OCI-LY1 (cell line): ENCODE measurements at regions not wholly inside any gene's neighbourhood (a gene's known extent, or its start where the extent isn't known, plus 50 kb on each side); places are given as distances from the start of the nearest gene placed in this dataset.

ENCODE experiments used
- H2AFZ ChIP-seq: fragments of 200-600 bp; sonication (generic), shearing (Covaris generic); 2 replicates; pipeline ENCODE4 v1.6.0; 2014; ENCODE audit warnings: antibody characterized with exemption, mild to moderate bottlenecking, low read length
- H3F3A ChIP-seq: fragments of 200-600 bp; sonication (generic), shearing (Covaris generic); 2 replicates; pipeline ENCODE4 v1.6.0; 2014; ENCODE audit warnings: mild to moderate bottlenecking, antibody characterized with exemption, low read length, moderate library complexity; ENCODE audit not compliant: insufficient read depth
- H3K27ac ChIP-seq: fragments of 200-600 bp; sonication (generic); 2 replicates; pipeline ENCODE4 v1.5.1; 2014; ENCODE audit warnings: low read length, mixed run types, mild to moderate bottlenecking, low read depth; ENCODE audit not compliant: poor library complexity, severe bottlenecking
- H3K27me3 ChIP-seq: fragments of 200-600 bp; sonication (generic); 2 replicates; pipeline ENCODE4 v1.6.0; 2014; ENCODE audit warnings: antibody characterized with exemption, mild to moderate bottlenecking, low read length, moderate library complexity; ENCODE audit not compliant: insufficient read depth
- H3K36me3 ChIP-seq: fragments of 200-600 bp; sonication (generic); 2 replicates; pipeline ENCODE4 v1.6.1; 2014; ENCODE audit warnings: mild to moderate bottlenecking, antibody characterized with exemption, low read length, moderate library complexity, mixed read lengths; ENCODE audit not compliant: insufficient read depth
- H3K4me1 ChIP-seq: fragments of 200-600 bp; sonication (generic); 2 replicates; pipeline ENCODE4 v1.5.1; 2014; ENCODE audit warnings: mild to moderate bottlenecking, low read length, moderate library complexity; ENCODE audit not compliant: insufficient read depth, severe bottlenecking
- H3K4me2 ChIP-seq: fragments of 200-600 bp; sonication (generic), shearing (Covaris generic); 2 replicates; pipeline ENCODE4 v1.6.1; 2014; ENCODE audit warnings: low read length
- H3K4me3 ChIP-seq: fragments of 200-600 bp; sonication (generic); 2 replicates; pipeline ENCODE4 v1.5.1; 2014; ENCODE audit warnings: low read length, low read depth, mild to moderate bottlenecking, mixed read lengths; ENCODE audit not compliant: poor library complexity, severe bottlenecking
- H3K79me2 ChIP-seq: fragments of 200-600 bp; shearing (Covaris generic); 2 replicates; pipeline ENCODE4 v1.6.1; 2016; ENCODE audit warnings: mixed run types, low read length, mixed read lengths; ENCODE audit not compliant: insufficient read depth
- H3K9ac ChIP-seq: fragments of 200-600 bp; sonication (generic), shearing (Covaris generic); 2 replicates; pipeline ENCODE4 v1.6.1; 2014; ENCODE audit warnings: mild to moderate bottlenecking, low read length, mixed read lengths
- H3K9me2 ChIP-seq: fragments of 200-600 bp; sonication (generic), shearing (Covaris generic); 2 replicates; pipeline ENCODE4 v1.6.1; 2014; ENCODE audit warnings: low read depth, mild to moderate bottlenecking, low read length, mixed read lengths
- H3K9me3 ChIP-seq: fragments of 200-600 bp; shearing (Covaris generic); 2 replicates; pipeline ENCODE4 v1.6.1; 2014; ENCODE audit warnings: low read length, mixed read lengths
- H4K20me1 ChIP-seq: fragments of 200-600 bp; sonication (generic), shearing (Covaris generic); 2 replicates; pipeline ENCODE4 v1.6.0; 2016; ENCODE audit warnings: mild to moderate bottlenecking, low read length; ENCODE audit not compliant: insufficient read depth
- EZH2 ChIP-seq: fragments of 200-600 bp; sonication (generic), shearing (Covaris generic); IDR thresholded peaks from 2 replicates; pipeline ENCODE4 v1.8.0; 2017; ENCODE audit warnings: borderline replicate concordance, mixed run types, mild to moderate bottlenecking, antibody characterized with exemption, low read length, moderate library complexity, mixed read lengths
- TF ChIP-seq, protein P1 (sequence below): fragments of 200-600 bp; sonication (generic), shearing (Covaris generic); IDR thresholded peaks from 2 replicates; pipeline ENCODE4 v1.5.1; 2017; ENCODE audit warnings: mild to moderate bottlenecking, antibody characterized with exemption, low read length, moderate library complexity, mixed read lengths

DNA sequence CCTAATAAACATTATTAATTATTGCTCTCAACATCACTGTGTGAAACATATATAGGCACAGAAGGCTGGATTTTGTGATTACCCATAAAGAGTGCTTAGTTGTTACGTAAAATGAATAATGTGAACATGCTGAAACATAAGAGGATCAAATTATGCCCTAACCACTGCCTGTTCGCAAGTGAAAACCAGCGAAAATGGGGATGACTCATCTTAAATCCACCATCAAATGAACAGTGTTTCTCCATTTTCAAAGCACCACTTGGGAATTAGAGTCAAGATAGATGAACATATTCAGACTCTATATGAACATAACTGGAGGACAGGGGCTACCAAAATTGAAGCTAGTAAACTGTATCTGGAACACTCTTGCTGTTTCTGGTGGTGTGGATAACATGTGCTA lies 386.2 kb downstream of the HHIPL2 start:
- no peaks in the 10 kb centered on the region for H3K4me1 ChIP-seq
- H3K36me3 ChIP-seq = no peaks in the 10 kb centered on the region
- H3K4me3 ChIP-seq = no peak overlapping the region
- no peaks in the 10 kb centered on the region for H3K27me3 ChIP-seq
- H2AFZ ChIP-seq = no peak overlapping the region
- H3K27ac ChIP-seq = no peak overlapping the region
- H3K4me2 ChIP-seq = no peak overlapping the region
- TF ChIP-seq, protein P1, sequence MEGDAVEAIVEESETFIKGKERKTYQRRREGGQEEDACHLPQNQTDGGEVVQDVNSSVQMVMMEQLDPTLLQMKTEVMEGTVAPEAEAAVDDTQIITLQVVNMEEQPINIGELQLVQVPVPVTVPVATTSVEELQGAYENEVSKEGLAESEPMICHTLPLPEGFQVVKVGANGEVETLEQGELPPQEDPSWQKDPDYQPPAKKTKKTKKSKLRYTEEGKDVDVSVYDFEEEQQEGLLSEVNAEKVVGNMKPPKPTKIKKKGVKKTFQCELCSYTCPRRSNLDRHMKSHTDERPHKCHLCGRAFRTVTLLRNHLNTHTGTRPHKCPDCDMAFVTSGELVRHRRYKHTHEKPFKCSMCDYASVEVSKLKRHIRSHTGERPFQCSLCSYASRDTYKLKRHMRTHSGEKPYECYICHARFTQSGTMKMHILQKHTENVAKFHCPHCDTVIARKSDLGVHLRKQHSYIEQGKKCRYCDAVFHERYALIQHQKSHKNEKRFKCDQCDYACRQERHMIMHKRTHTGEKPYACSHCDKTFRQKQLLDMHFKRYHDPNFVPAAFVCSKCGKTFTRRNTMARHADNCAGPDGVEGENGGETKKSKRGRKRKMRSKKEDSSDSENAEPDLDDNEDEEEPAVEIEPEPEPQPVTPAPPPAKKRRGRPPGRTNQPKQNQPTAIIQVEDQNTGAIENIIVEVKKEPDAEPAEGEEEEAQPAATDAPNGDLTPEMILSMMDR = no peak
- TF ChIP-seq EZH2 = no peak
- no peaks in the 10 kb centered on the region for H3F3A ChIP-seq
- H3K9me2 ChIP-seq = no peaks in the 10 kb centered on the region
- no peaks in the 10 kb centered on the region for H3K79me2 ChIP-seq
- no peaks in the 10 kb centered on the region for H4K20me1 ChIP-seq
- H3K9ac ChIP-seq = no peak overlapping the region
- H3K9me3 ChIP-seq = no peaks in the 10 kb centered on the region

DNA sequence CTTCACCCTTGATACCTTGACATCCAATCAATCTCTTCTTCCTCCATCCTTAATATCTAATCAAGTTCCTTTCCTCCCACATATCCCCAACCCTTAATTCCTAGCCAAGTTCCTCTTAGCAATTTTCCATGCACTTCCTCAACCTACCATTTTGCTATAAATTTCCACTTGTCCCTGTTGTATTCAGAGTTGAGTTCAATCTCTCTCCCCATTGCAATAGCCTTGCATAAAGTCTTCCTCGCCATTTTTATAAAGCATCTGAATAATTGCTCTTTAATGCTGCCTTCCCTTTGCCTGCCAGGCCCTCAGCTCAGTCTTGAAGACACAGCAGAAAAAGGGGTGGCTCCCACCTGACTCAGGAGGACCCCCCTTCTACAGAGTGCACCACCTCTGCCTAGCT lies 390.3 kb downstream of the HHIPL2 start:
- Histone ChIP-seq H3K9ac (no peak overlapping the region), H4K20me1 (no peaks in the 10 kb centered on the region), H3K9me2 (no peaks in the 10 kb centered on the region), H3F3A (no peaks in the 10 kb centered on the region), H3K79me2 (no peaks in the 10 kb centered on the region), H2AFZ (no peak overlapping the region), H3K36me3 (no peaks in the 10 kb centered on the region), H3K4me1 (no peaks in the 10 kb centered on the region), H3K4me3 (no peak overlapping the region), H3K27ac (no peak overlapping the region), H3K27me3 (no peaks in the 10 kb centered on the region), H3K4me2 (no peak overlapping the region), H3K9me3 (no peaks in the 10 kb centered on the region)
- TF ChIP-seq, protein P1 = no peak
- no peak for TF ChIP-seq EZH2

DNA sequence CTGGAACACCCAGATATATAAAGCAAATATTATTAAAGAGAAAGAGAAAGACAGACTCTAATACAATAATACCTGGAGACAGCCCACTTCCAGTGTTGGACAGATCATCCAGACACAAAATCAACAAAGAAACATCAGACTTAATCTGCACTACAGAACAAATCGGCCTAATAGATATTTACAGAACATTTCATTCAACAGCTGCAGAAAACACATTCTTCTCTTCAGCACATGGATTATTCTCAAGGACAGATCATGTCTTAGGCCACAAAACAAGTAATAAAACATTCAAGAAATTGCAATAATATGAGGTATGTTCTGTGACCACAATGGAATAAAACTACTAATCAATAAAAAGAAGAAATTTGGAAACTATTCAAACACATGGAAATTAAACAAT lies 398.3 kb upstream of the DUSP10 start:
- Histone ChIP-seq H2AFZ (no peak overlapping the region), H3K9me2 (no peaks in the 10 kb centered on the region)

More for the DNA sequence above, 398.3 kb upstream of the DUSP10 start:
- Histone ChIP-seq H3K79me2 (no peaks in the 10 kb centered on the region), H3K36me3 (no peaks in the 10 kb centered on the region), H4K20me1 (no peaks in the 10 kb centered on the region), H3K4me1 (no peaks in the 10 kb centered on the region), H3K27me3 (no peaks in the 10 kb centered on the region), H3K9me3 (no peaks in the 10 kb centered on the region), H3K9ac (no peak overlapping the region), H3K4me3 (no peak overlapping the region), H3F3A (no peaks in the 10 kb centered on the region), H3K4me2 (no peak overlapping the region), H3K27ac (no peak overlapping the region)
- TF ChIP-seq, protein P1 = no peak
- no peak for TF ChIP-seq EZH2
